Cardiac muscle cell (in vitro differentiated cells and primary cell): ENCODE measurements at regions not wholly inside any gene's neighbourhood (a gene's known extent, or its start where the extent isn't known, plus 50 kb on each side); places are given as distances from the start of the nearest gene placed in this dataset.

ENCODE experiments used
- DNase-seq, 2 donors: peaks; one replicate each; pipeline versions ENCODE4 v3.0.0 to v3.0.0-alpha.2; 2010 to 2017; ENCODE audit warnings: low read depth in 1 of 2, low spot score in 1 of 2
- H3K27ac ChIP-seq: fragments of 200-600 bp; sonication (generic); 2 replicates; pipeline ENCODE4 v1.5.1; 2016
- H3K27me3 ChIP-seq: fragments of 200-600 bp; sonication (generic); 2 replicates; pipeline ENCODE4 v1.6.0; 2016; ENCODE audit warnings: control low read depth
- H3K36me3 ChIP-seq: fragments of 200-600 bp; sonication (generic); 2 replicates; pipeline ENCODE4 v1.5.1; 2016; ENCODE audit warnings: control low read depth
- H3K4me1 ChIP-seq: fragments of 200-600 bp; sonication (generic); 2 replicates; pipeline ENCODE4 v1.8.1; 2017; ENCODE audit warnings: low read depth, mild to moderate bottlenecking, mixed run types
- H3K4me3 ChIP-seq: fragments of 200-600 bp; sonication (generic); 2 replicates; pipeline ENCODE4 v1.5.1; 2016; ENCODE audit warnings: mild to moderate bottlenecking
- H3K9me3 ChIP-seq: fragments of 200-600 bp; sonication (generic); 2 replicates; pipeline ENCODE4 v1.5.1; 2017; ENCODE audit warnings: low read depth, mild to moderate bottlenecking, control low read depth
- TF ChIP-seq, protein P1 (sequence below): IDR thresholded peaks from 2 replicates; pipeline ENCODE4 v1.5.1; 2012; ENCODE audit warnings: low read depth, mild to moderate bottlenecking, low read length

DNA sequence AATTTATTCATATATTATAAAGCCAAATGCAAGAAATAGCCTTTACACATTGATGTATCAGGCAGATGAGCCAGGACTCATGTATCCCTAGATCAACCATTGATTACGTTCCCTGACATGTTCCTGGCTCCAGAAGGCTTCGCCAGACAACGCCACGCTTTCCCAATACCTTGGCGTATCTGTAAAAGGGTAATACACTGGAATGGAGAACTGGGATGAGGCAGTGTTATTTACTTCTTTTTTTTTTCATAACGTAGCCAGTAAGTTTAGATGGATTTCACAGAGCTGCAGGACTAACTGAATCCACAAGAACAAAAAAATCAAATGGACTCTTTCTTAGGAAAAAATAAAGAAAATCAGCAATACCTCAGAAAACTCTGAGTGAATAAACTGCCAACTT is 588.1 kb upstream of the SEMA3D start:
- H3K27me3 ChIP-seq: no peaks in the 10 kb centered on the region
- no peaks in the 10 kb centered on the region for H3K36me3 ChIP-seq
- no peaks in the 10 kb centered on the region for H3K9me3 ChIP-seq
- no peak overlapping the region for H3K4me3 ChIP-seq
- H3K4me1 ChIP-seq: no peaks in the 10 kb centered on the region
- TF ChIP-seq, protein P1, sequence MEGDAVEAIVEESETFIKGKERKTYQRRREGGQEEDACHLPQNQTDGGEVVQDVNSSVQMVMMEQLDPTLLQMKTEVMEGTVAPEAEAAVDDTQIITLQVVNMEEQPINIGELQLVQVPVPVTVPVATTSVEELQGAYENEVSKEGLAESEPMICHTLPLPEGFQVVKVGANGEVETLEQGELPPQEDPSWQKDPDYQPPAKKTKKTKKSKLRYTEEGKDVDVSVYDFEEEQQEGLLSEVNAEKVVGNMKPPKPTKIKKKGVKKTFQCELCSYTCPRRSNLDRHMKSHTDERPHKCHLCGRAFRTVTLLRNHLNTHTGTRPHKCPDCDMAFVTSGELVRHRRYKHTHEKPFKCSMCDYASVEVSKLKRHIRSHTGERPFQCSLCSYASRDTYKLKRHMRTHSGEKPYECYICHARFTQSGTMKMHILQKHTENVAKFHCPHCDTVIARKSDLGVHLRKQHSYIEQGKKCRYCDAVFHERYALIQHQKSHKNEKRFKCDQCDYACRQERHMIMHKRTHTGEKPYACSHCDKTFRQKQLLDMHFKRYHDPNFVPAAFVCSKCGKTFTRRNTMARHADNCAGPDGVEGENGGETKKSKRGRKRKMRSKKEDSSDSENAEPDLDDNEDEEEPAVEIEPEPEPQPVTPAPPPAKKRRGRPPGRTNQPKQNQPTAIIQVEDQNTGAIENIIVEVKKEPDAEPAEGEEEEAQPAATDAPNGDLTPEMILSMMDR: no peak
- DNase-seq: no peak
- H3K27ac ChIP-seq: no peak overlapping the region

DNA sequence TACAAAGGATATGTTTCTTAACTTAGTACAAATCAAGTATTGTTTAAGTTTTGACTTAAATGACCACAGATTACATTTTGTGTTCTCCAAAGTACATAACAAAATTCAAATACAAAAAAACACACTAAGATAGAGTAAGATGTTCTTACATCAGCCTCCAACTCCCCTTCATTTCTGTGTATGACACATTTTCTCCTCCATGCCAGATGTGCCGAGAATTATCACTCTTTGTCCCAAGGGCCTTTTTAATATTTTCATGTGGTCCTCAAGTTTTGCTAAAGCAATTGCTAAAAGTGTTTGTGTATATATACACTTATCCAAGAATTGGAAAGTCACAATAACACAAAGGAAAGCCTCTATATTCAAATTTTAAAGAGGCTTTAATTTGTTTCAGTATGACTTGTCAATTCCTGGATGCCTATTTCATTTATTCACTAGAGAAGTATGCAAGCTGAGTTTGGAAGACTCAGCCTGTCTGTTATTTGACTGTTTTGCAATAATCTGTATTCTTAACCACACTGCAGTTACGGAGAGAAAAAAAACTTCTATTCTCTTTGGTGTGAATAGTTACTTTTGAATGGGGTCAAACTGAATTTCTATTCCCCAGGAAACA is 586.4 kb upstream of the SEMA3D start:
- TF ChIP-seq, protein P1: no peak
- H3K36me3 ChIP-seq: no peaks in the 10 kb centered on the region
- no peaks in the 10 kb centered on the region for H3K27me3 ChIP-seq
- no peak overlapping the region for H3K27ac ChIP-seq
- no peaks in the 10 kb centered on the region for H3K4me1 ChIP-seq
- H3K4me3 ChIP-seq: no peak overlapping the region
- peak in 1 of 2 donors; percentile 75 for DNase-seq
- H3K9me3 ChIP-seq: no peaks in the 10 kb centered on the region

DNA sequence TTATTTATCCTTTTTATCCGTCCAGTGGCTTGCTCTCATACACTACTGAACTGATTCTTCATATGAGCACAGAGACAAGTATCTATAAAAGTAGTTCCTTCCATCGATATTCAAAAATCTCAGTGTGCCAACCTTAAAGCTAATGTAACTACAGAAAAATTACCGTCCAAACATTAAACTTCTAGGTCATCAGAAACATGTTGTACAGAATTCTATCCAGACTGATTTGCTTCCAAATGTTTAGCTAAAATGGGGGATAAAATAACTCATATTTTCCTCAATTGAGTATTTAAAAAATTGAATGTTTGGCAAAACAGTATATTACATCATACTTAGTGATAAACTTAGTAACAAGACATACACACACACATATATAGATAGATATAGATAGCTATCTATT is 584.7 kb upstream of the SEMA3D start:
- TF ChIP-seq, protein P1: no peak
- H3K4me3 ChIP-seq: no peak overlapping the region
- no peak for DNase-seq
- no peak overlapping the region for H3K27ac ChIP-seq
- H3K36me3 ChIP-seq: no peaks in the 10 kb centered on the region
- no peaks in the 10 kb centered on the region for H3K27me3 ChIP-seq
- no peaks in the 10 kb centered on the region for H3K9me3 ChIP-seq
- H3K4me1 ChIP-seq: no peaks in the 10 kb centered on the region

DNA sequence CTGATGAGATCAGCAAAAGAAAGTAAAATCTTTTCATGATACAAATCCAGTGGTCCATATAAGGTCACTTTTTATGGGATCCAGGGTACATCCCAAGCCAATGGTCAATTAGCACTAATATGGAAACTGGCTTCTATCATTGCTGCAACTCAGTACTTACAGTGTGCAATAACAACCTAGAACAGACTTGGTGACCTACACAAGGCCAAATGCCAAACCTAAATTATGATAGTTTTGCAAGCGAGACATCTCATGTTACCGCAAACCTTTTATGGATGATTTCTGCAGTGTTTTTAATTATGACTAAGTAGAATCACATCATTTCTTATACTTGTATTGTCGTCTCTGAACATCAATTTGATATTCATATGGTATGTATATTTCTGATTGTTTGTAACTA is 583.5 kb upstream of the SEMA3D start:
- TF ChIP-seq, protein P1: no peak
- Histone ChIP-seq H3K36me3 (no peaks in the 10 kb centered on the region), H3K9me3 (no peaks in the 10 kb centered on the region), H3K27ac (no peak overlapping the region), H3K27me3 (no peaks in the 10 kb centered on the region), H3K4me1 (no peaks in the 10 kb centered on the region), H3K4me3 (no peak overlapping the region)
- DNase-seq: no peak

DNA sequence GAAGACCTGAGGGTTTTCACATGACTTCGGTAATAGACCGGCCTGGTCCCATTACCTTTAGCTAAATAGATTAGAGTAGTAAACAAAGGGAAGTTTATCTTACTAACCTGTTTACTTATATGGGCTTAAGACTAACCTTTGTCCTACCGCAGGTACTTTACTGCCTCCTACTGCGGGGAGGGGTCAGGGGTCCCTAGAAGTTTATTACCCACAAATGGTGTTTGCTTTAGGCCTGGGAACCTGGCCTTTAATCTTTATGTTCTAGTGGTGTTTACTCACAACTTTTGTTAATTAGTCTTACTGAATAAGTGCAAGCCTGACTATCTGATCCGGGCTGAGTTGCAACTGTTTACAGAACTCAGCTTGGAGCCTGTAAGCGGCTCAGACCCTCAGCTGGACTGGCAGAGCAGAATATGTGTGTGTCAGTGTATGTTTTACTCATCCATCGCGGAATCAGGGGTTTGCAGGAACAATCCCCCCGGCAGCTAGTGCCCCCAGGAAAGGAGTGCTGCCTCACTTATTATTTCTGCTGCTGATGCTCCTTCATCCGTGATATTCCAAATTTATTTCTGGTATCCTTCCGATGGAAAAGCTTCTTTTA is 578.9 kb upstream of the SEMA3D start:
- Histone ChIP-seq H3K9me3 (no peaks in the 10 kb centered on the region), H3K4me1 (no peaks in the 10 kb centered on the region), H3K27me3 (peaks cover 4% of the 10 kb centered on the region), H3K4me3 (no peak overlapping the region), H3K27ac (no peak overlapping the region), H3K36me3 (no peaks in the 10 kb centered on the region)
- TF ChIP-seq, protein P1: no peak
- no peak for DNase-seq
